ENCODE measurements at regions not wholly inside any gene's neighbourhood (a gene's known extent, or its start where the extent isn't known, plus 50 kb on each side); places are given as distances from the start of the nearest gene placed in this dataset.

DNA sequence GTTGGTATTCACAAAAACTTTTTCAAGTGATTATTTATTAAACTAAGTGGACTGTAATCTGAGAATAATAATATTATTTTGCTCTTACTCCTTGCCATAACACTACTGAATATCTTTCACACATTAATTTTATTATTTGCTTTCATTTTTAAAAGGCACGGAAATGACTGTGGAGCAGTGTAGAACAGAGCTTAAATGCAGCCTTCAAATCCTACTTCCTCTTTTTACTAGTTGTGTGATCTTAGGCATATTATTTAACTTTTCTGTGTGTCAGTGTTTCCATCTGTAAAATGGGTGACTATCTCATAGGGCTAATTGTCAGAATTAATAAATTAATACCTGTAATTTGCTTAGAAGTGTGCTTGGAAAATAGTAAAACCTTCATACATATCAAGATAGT lies 55.5 kb upstream of the SLC8A1 start:
- no peaks in the 10 kb centered on the region for H3K79me2 ChIP-seq (ENCODE audit: low read depth)
- H3K9me2 ChIP-seq (ENCODE audit: insufficient read depth): no peaks in the 10 kb centered on the region; the same call in 1 of the 2 replicates
- no peak overlapping the region for H2AFZ ChIP-seq
- 0 out of 2 replicates have a peak, but pooled peaks cover 4% of the 10 kb centered on the region for H3K4me1 ChIP-seq (replicated peaks; ENCODE audit: insufficient read depth)
- no peak overlapping the region for H3K27ac ChIP-seq
- no peak overlapping the region for H3K4me3 ChIP-seq
- no TSS peak for BruUV-seq (replicated peaks)
- no peaks in the 10 kb centered on the region for H3K27me3 ChIP-seq (ENCODE audit: insufficient read depth, low read depth)
- no peaks in the 10 kb centered on the region; the same call in 1 of the 2 replicates for H3K9me3 ChIP-seq (ENCODE audit: insufficient read depth, low read depth)
- no peak for DNase-seq
- intact Hi-C loops (cut with micrococcal nuclease; ENCODE audit: unreplicated experiment): no loop called here
- no peaks in the 10 kb centered on the region for H3K36me3 ChIP-seq (ENCODE audit: low read depth)
- TF ChIP-seq, protein P1, sequence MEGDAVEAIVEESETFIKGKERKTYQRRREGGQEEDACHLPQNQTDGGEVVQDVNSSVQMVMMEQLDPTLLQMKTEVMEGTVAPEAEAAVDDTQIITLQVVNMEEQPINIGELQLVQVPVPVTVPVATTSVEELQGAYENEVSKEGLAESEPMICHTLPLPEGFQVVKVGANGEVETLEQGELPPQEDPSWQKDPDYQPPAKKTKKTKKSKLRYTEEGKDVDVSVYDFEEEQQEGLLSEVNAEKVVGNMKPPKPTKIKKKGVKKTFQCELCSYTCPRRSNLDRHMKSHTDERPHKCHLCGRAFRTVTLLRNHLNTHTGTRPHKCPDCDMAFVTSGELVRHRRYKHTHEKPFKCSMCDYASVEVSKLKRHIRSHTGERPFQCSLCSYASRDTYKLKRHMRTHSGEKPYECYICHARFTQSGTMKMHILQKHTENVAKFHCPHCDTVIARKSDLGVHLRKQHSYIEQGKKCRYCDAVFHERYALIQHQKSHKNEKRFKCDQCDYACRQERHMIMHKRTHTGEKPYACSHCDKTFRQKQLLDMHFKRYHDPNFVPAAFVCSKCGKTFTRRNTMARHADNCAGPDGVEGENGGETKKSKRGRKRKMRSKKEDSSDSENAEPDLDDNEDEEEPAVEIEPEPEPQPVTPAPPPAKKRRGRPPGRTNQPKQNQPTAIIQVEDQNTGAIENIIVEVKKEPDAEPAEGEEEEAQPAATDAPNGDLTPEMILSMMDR (conservative IDR thresholded peaks at IDR 0.05): no peak
- no peak for TF ChIP-seq EZH2 (IDR thresholded peaks at IDR 0.05; ENCODE audit: low read depth)
- no peak overlapping the region for H3K4me2 ChIP-seq
- no peaks in the 10 kb centered on the region for H4K20me1 ChIP-seq (ENCODE audit: insufficient read depth)
- ChIA-PET CTCF (no interaction called here), POLR2A (ENCODE audit: unreplicated experiment) (no interaction called here)
- H3F3A ChIP-seq (ENCODE audit: insufficient read depth, low read depth): no peaks in the 10 kb centered on the region

DNA sequence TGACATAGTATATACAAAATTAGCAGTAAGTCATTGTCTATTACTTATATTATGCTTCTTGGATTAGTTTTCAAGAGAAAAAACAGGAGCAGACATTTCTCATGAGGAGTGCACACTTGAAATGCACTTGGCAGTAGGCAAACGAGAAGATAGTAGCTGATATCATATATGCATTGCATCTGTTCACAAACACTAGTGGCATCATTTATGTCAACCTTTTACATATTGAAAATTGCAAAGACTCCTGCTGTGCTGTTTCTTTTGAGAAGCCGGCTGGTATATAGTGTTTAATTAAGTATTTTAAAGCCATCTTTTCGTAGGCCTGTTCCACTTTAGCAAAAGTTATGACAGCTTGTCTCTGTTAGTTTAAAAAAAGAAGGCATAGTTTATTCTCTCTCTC lies 58.4 kb upstream of the SLC8A1 start:
- H3K27ac ChIP-seq: no peak overlapping the region
- H2AFZ ChIP-seq: no peak overlapping the region
- H3F3A ChIP-seq (ENCODE audit: insufficient read depth, low read depth): no peaks in the 10 kb centered on the region
- no peak overlapping the region for H3K4me3 ChIP-seq
- no peaks in the 10 kb centered on the region for H4K20me1 ChIP-seq (ENCODE audit: insufficient read depth)
- DNase-seq: no peak
- H3K4me1 ChIP-seq (replicated peaks; ENCODE audit: insufficient read depth): 0 out of 2 replicates have a peak, but pooled peaks cover 4% of the 10 kb centered on the region
- intact Hi-C loops (cut with micrococcal nuclease; ENCODE audit: unreplicated experiment): no loop called here
- TF ChIP-seq EZH2 (IDR thresholded peaks at IDR 0.05; ENCODE audit: low read depth): no peak
- TF ChIP-seq, protein P1 (conservative IDR thresholded peaks at IDR 0.05): no peak
- BruUV-seq (replicated peaks): no TSS peak
- H3K36me3 ChIP-seq (ENCODE audit: low read depth): no peaks in the 10 kb centered on the region
- H3K9me3 ChIP-seq (ENCODE audit: insufficient read depth, low read depth): no peaks in the 10 kb centered on the region; the same call in 1 of the 2 replicates
- no peaks in the 10 kb centered on the region; the same call in 1 of the 2 replicates for H3K9me2 ChIP-seq (ENCODE audit: insufficient read depth)
- H3K79me2 ChIP-seq (ENCODE audit: low read depth): no peaks in the 10 kb centered on the region
- H3K4me2 ChIP-seq: no peak overlapping the region
- CTCF ChIA-PET: no interaction called here
- POLR2A ChIA-PET (ENCODE audit: unreplicated experiment): interaction anchor here (0.5 kb wide), 1 partner anchor 375 kb away, joined by 3 read pairs; no protein-coding TSS in a partner anchor
- H3K27me3 ChIP-seq (ENCODE audit: insufficient read depth, low read depth): no peaks in the 10 kb centered on the region

DNA sequence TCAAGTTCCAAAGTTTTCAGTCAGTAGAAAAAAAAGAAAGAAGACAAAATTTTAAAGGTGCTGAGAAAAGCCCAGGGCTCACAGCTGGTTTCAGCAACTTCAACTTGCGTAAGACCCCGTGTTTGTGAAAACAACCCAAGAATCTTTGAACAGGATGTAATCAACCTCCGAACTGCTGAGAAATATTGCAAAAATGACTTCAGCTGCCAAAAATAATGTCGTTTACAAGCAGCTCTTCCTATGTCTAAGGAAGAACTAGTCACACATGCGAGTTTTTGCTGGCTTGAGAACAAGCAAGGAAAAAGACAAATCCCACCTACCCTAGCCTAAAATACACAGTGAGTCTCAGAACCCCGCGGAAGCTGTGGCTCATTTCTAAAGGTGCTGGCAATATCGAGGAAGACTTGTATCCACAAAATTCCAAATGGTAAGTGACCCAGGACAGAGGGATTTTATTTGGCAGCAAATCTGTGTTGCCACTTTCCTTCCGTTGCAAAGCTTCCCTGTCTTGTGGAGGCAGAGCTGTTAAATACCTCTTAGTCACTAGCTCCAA lies 59.8 kb upstream of the SLC8A1 start:
- CTCF ChIA-PET: interaction anchor here (0.5 kb wide), 1 partner anchor 171 kb away, joined by 3 read pairs; no protein-coding TSS in a partner anchor
- H3K27ac ChIP-seq: no peak overlapping the region
- DNase-seq: no peak

More for the DNA sequence above, 59.8 kb upstream of the SLC8A1 start:
- TF ChIP-seq EZH2 (IDR thresholded peaks at IDR 0.05; ENCODE audit: low read depth): no peak
- TF ChIP-seq, protein P1 (conservative IDR thresholded peaks at IDR 0.05): no peak
- no peaks in the 10 kb centered on the region; the same call in 1 of the 2 replicates for H3K9me3 ChIP-seq (ENCODE audit: insufficient read depth, low read depth)
- no peaks in the 10 kb centered on the region for H3K27me3 ChIP-seq (ENCODE audit: insufficient read depth, low read depth)
- H4K20me1 ChIP-seq (ENCODE audit: insufficient read depth): no peaks in the 10 kb centered on the region
- no peak overlapping the region for H3K4me3 ChIP-seq
- H3K36me3 ChIP-seq (ENCODE audit: low read depth): no peaks in the 10 kb centered on the region
- peak overlapping the region; percentile 66 for H2AFZ ChIP-seq
- H3F3A ChIP-seq (ENCODE audit: insufficient read depth, low read depth): no peaks in the 10 kb centered on the region
- intact Hi-C loops (cut with micrococcal nuclease; ENCODE audit: unreplicated experiment): no loop called here
- POLR2A ChIA-PET (ENCODE audit: unreplicated experiment): no interaction called here
- H3K4me2 ChIP-seq: peak overlapping the region; percentile 8; the same call in 1 of the 2 replicates
- no peaks in the 10 kb centered on the region for H3K79me2 ChIP-seq (ENCODE audit: low read depth)
- H3K9me2 ChIP-seq (ENCODE audit: insufficient read depth): no peaks in the 10 kb centered on the region; the same call in 1 of the 2 replicates
- 0 out of 2 replicates have a peak, but pooled peaks cover 4% of the 10 kb centered on the region for H3K4me1 ChIP-seq (replicated peaks; ENCODE audit: insufficient read depth)
- BruUV-seq (replicated peaks): no TSS peak

All from PC-9 (cell line).